ENCODE measurements at regions not wholly inside any gene's neighbourhood (a gene's known extent, or its start where the extent isn't known, plus 50 kb on each side); places are given as distances from the start of the nearest gene placed in this dataset.

DNA sequence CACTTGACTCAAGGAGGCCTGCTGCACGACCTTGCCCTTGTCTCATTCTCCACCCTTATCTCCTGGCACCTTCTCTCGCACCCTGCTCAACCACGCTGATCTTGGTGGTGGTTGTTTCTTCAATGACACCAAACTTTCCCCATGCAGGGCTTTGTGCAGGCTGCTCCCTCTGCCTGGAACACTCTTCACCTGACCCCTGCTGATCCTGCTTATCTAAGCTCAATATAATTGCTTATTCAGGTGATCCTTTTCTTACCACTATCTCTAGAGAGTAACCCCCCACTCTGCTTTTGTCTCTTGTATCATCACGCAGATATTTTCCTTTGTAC, 604.4 kb downstream of the BUD13 start:
- TF ChIP-seq, protein P1, sequence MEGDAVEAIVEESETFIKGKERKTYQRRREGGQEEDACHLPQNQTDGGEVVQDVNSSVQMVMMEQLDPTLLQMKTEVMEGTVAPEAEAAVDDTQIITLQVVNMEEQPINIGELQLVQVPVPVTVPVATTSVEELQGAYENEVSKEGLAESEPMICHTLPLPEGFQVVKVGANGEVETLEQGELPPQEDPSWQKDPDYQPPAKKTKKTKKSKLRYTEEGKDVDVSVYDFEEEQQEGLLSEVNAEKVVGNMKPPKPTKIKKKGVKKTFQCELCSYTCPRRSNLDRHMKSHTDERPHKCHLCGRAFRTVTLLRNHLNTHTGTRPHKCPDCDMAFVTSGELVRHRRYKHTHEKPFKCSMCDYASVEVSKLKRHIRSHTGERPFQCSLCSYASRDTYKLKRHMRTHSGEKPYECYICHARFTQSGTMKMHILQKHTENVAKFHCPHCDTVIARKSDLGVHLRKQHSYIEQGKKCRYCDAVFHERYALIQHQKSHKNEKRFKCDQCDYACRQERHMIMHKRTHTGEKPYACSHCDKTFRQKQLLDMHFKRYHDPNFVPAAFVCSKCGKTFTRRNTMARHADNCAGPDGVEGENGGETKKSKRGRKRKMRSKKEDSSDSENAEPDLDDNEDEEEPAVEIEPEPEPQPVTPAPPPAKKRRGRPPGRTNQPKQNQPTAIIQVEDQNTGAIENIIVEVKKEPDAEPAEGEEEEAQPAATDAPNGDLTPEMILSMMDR (IDR thresholded peaks at IDR 0.05; ENCODE audit: low read depth, low read length), result no peak
- TF ChIP-seq EZH2phosphoT487 (IDR thresholded peaks at IDR 0.05; ENCODE audit: low read depth), result no peak

All from OCI-LY3 (cell line).